NOMO-1 treated with dmso at 0.1 percent for 144 hours (cell line): ENCODE measurements at regions not wholly inside any gene's neighbourhood (a gene's known extent, or its start where the extent isn't known, plus 50 kb on each side); places are given as distances from the start of the nearest gene placed in this dataset.

ENCODE experiments used
- DNase-seq: peaks from one replicate; lab custom pipeline; 2025; ENCODE audit not compliant: unreplicated experiment; lab: John Stamatoyannopoulos, UW

DNA sequence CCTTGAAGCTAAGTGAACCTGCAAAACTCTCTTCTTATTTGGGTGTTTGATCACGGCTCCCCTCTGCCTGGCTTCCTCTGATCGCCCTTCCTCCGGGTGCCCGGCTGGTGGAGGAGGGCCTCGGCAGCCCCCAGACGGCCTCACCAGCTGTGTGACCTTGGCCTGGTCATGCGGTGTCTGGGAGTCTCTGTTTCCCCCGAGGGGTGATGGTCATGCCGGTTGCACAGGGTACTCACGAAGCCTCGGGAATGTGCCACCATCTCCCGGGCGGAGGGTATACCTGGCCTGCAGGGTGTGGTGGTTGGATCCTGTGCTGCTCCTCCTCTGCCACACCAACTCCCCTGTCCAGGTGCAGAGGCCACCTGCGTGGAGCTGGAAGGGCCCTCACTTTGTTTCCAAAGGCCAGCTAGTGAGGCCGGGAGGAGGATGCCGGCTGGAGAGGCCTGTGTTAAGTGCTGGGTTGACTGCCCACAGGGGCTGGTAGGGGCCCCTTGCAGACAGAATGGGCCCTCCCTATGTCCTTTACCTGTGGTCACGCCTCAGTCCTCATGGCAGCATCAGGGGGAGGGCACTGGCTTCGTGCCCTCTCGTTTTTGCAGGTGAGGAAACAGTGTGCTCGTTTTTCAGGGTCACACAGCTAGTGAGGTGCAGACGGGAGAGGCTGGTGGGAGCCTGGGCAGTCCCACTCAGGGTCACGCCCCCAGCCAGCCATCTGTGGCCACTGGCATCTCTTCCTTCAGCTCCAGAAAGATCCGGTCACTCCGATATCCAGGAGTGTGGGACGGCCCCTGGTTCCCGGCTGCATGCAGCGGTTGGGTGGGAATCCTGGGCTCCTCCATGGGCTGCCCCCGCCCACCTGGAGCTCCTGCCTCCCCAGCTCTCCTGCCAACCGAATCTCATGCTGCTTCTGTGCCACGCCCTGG, 148.5 kb upstream of the GSE1 start:
- DNase-seq = no peak

DNA sequence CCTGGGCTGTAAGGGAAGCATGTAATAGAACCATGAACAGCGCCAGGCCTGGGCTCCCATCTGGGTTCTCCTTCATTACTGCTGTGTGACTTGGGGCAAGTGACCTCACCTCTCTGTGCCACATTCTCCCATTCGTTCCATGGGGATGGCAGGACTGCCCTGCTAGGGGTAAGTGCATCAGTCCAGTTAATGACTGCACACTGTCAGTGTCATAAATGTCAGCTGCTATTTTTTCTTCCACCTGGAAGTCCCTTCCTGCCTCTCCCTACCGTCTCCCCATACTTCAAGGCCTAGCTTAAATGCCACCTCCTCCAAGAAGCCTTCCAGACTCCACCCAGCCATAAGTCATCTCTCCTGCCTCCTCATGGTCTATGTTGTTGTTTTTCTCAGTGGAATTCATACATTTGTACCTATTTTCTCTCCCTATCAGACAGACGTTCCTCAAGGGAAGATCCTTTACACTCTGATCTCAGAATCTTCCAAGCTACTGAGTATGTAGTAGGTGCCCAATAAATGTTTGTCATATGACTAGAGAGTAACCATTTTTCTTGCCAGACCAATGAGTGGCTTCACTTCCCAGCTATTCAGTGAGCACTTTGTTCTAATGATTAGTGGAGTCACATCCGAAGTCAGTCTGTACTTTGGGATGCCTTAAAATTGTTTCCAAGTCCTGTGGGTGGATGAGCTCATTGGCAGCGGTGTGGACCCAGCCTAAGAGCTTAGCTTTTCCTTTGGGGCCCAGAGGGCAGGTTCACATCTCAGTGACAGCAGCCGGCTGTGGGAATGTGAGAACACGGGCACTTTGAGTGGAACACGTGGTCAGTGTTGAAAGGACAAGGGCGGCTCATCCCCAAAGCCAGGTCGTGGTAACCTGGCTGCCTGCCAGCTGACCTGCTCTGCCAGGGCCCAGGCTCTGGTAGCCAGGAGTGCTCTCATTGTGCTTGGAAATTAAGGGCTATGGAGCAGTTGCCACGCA, 147.5 kb upstream of the GSE1 start:
- DNase-seq = no peak

DNA sequence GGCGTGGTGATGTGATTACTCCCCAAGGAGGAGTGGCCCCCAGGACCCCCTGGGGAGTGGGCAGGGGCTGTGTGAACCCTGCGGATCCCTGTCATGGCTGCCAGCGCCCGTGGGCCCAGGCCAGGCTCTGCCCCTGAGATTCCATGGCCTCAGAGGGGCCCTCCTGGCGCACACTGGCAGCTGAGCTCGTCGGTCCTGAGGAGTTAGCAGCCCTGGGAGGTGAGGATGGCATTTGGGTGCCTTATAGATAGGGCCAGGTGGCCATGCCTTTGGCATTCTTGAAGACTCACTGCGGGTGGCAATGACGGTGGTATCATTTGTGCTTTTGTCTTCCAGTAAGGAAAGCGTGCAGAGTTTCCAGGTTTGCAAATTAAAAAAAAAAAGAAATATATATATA, 146.8 kb upstream of the GSE1 start:
- DNase-seq = no peak

DNA sequence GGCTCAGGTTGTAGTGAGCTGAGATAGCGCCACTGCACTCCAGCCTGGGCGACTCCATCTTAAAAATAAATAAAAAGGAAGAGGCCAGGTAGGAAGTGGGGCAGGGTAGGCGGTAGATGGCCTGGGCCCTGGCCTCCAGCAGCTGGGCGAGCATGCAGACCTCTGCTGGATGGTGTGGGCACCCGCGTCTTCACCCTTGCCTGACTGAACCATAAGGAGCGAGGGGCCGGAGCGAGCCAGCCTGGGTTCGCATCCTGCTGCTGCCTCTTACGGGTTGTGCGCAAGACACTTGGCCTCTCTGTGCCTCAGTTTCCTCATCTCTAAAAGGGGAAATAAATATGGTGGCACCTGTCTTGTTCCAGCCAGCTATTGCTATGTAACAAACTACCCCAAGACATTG, 146.1 kb upstream of the GSE1 start:
- no peak for DNase-seq

DNA sequence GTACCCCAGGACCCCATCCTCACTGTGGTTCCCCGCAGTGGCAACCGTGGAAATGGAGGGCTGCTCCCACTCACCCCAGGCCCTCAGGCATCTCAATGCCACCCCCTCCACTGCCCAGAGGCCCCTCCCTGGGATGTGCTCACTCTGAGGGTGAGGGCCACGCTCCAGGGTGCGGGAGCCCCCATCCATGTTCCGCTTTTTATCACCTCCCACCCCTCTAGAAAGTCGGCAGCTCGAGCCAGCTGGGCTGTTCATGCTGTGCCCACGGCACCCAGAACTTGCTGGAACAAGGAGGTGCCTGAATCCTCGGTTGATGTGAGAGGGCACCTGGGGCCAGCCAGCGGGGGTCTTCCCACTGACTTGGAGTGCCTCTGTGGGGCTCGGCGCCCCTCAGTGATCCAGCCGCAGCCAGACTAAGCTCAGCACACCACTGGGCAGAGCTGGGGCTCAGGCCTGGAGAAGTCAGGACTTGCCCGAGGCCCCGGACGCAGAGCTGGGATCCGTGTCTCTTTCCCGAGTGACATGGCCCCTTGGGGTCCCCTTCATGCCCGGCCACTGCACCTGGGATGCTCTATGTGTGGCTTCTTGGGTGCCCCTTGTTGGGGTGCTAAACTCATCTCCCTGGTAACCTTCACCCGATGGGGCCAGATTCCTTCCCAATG, 143.1 kb upstream of the GSE1 start:
- no peak for DNase-seq

DNA sequence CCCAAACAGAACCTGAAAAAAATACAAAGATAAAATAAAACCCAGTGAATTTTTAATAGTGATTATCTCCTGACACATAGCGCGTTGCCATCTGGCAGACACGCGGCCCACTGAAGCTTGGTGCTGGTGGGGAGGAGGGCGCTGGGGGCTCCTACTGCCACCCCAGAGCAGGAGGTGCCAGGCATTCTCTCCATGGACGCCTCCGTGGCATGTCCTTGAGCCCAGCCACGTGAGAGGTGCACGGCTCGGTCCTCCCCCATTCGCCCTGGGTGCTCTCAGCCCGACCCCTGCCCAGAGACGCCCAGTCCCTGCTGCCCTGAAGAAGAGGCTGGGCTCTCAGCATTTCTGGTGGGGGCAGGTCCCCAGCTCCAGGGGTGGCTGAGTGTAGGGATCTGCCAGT, 142.2 kb upstream of the GSE1 start:
- no peak for DNase-seq

DNA sequence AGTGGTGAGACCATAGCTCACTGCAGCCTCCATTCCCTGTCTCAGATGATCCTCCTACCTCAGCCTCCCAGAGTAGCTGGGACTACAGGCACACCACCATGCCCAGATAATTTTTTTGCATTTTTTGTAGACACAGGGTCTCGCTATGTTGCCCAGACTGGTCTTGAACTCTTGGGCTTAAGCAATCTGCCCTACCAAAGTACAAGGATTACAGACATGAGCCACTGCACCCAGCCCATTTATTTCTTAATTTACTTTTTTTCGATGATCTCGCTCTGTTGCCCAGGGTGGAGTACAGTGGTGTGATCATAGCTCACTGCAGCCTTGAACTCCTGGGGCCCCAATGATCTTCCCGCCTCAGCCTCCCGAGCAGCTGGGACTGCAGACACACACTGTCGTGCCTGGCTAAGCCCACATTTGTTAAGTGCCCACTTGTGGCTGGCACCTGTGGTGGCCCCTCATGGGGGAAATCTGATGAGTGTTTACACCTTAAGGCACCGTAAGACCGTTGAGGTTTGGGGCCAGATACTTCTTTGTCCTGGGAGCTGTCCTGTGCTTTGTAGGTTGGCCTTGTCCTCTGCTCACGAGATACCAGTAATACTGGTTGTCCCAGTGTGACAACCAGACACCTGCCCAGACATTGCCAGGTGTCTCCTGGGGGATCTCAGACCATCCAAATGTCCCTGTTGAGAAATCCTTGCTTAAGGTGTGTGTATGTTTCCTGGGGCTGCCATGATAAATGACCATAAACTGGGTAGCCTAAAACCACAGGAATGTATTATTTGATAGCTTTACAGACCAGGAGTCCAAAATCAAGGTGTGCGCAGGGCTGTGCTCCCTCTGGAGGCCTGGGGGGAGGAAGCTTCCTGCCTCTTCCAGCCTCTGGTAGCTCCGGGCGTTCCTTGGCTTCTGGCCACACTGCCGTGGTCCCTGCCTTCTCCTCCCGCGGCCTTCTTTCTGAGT, 141.4 kb upstream of the GSE1 start:
- no peak for DNase-seq

DNA sequence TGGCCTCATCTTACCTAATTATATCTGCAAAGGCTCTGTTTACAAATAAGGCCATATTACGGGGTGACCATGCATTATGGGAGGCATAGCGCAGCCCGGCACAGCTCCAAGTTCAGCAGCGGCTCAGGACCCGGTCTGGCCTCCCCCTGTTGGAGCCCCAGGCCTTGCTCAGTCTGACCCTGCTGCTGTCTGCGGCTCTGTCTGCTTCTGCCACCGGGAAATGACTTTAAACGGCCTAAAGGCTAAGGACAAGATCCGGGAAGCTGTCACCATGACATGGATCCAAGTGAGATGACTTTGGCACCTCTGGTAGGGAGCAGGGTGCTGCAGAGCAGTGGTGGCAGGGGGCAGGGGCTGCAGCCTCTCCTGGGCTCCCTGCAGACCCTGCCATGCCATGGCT, 140.6 kb upstream of the GSE1 start:
- DNase-seq = no peak

DNA sequence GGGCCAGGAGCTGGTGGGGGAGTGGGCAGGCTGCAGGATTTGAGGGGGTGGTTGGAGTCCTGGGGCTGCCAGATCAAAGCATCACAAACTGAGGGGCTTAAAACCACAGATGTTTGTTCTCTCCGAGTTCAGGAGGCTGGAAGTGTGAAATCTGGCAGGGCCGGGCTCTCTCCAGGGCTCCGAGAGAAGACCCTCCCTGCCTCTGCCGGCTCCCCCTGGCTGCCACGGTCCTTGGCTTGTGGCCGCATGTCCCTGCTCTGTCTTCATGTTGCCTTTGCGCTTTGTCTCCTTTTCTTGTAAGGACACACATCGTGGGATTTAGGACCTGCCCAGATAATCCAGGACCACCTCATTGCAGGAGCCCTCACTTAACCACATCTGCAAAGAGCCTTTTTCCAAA, 139.8 kb upstream of the GSE1 start:
- DNase-seq = no peak

DNA sequence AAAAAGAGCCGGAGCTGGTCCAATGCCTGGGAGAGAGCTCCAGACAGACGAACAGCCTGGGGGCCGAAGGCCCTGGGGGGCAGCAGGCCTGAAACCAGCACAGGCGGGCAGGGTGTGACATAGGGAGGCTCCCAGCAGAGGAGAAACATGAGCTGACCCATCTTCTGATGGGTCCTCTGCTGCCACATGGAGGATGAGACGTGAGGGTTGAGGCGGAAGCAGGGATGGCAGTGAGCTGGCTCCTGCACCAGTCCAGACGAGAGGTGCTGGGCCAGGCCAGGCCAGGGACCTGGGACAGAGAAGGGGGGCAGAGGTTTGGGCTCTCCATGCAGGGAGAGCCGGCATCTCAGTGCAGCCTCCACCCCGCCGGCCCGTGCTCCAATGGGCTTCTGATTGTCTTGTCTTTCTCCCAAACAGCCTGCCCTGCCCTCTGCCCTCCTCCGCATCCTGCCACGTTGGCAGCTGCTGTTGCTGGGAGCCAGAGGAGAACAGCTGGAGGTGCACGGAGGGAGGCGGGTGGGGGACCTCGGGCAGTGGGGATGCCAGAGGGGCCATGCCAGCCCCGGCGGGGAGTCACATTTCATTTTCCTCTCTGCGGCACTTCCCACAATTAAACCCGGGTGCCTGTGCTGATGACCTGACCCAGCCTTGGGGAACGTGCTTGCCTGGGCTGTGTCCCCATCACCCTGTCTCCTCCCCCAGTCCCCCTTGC, 139.1 kb upstream of the GSE1 start:
- DNase-seq = no peak

DNA sequence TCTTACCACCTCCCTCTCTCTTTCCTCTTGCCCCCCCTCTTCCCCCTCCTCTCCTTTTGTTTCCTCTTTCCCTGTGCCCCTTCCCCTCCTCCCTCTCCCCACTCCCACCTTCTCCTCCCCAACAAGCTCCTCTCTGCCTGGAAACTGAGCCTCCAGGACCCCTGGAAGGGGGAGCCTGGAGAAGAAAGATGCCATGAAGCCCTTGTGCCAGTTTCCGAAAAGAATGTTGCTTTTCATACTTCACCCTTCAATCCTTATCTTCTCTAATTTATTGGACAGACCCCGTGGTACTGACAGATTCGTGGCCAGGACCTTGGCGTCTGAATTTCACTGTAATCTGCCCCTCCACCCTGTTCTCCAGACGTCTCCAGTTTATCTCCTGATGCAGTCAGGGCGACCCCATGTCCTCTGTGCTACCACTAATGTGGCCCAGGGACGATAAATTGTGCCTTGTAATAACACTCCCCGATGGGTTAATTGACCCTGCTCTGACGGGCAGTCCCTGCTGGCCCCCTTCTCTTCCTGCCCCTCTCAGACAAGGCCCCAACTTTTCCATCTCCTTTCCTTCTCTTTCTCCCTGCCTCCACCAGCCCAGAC, 138.4 kb upstream of the GSE1 start:
- no peak for DNase-seq

DNA sequence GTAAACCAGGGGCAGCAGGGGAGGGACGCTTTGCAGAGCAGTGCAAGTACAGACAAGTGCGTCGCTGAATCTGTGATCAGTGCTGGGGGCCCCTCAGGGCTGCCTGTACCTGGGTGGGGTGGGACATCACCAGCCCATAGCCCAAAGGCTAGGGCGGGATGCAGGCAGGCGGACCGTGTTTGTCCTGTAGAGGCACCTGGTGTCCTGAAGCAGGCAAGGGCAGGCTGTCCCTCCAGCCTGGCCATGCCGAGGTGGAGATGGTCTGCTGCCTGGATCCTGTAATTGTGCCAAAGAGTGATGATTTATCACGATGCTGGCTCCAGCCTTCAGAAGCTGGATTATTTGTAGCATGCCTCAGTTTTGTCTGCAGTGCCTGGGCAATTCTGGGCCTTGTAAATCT, 137.9 kb upstream of the GSE1 start:
- DNase-seq = no peak

DNA sequence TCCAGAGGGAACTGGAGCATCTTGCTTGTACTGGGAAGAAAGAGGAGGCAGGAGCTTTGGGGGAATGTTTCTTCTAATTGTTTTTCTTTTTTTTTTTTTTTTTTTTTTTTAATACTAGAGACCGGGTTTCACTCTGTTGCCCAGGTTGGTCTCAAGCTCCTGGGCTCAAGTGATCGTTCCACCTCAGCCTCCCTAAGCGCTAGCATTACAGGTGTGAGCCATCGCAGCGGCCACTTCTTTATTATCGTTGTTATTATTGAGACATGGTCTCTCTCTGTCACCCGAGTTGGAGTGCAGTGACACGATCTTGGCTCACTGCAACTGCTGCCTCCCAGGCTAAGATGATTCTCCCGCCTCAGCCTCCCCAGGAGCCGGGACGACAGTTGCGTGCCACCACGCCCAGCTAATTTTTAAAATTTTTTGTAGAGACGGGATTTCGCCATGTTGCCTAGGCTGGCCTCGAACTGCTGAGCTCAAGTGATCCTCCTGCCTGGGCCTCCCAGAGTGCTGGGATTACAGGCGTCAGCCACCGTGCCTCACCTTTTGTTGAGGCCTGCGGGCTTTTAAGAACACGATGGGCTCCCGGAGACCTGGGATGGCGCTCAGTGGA, 137.3 kb upstream of the GSE1 start:
- no peak for DNase-seq

DNA sequence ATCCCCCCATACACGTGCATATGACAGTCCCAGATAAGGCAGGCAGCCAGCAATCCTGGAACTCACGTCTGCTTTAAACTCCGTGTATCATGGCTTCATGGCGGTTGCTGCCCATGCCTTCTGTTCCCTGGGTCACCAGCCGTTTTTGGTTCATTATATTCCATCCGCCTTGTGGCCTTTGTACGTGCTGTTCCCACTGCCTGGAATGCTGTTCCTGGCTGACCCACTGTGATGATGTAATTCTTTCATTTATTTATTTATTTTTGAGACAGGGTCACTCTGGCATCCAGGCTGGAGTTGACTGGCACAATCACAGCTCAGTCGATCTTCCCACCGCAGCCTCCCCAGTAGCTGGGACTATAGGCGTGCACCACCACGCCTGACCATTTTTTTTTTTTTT, 136.7 kb upstream of the GSE1 start:
- no peak for DNase-seq

DNA sequence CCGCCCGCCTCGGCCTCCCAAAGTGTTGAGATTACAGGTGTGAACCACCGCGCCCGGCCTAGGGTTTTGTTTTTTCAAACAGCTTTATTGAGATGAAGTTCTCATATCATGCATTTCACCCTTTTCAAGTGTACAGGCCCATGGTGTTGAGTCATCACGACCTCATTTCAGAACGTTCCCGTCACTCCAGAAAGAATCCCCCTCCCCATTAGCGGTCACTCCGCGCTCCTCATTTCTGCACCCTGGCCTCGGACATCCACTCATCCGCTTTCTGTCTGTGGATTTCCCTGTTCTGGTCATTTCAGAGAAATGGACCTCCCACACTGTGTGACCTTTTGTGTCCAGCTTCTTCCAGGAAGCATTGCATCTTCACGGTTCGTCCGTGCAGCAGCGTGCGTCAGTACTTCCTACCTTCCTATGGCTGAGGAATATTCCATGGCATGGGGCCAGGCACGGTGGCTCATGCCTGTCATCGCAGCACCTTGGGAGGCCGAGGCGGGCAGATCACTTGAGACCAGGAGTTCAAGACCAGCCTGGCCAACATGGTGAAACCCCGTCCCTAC, 135.2 kb upstream of the GSE1 start:
- no peak for DNase-seq

DNA sequence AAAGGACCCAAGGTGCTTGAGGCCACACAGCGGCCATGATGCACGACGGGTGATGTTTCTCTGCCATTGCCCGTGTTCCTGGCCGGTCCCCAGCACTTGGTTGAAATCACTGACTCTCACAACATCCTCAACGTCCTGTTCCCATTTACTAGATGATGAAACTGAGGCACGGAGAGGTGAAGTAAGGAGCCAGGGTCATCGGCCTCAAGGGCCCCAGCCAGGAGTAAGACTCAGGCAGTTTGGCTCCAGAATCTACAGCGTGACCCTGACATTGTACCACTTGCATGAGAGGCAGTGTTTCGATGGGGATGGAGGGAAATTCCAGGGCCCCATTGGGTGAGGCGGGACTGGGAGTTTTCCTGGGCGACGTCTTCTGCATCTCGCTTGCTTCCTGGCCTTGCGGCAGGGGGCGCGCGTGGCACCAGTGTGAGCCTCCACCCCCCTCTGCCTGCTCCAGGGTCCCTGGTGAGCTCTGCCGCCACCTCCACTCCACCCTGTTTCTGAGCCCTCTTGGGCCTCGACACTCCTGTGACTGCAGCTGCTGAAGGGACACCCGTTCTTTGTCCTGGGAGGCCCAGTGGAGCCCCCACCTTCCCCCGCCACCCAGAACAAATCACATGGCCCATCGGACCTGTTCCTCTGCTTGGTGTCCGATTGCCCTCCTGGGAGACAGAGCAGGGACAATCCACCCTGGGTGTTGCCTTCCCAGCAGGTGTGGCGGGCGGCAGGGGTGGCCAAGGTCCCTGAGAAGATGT, 133.0 kb upstream of the GSE1 start:
- DNase-seq = no peak

DNA sequence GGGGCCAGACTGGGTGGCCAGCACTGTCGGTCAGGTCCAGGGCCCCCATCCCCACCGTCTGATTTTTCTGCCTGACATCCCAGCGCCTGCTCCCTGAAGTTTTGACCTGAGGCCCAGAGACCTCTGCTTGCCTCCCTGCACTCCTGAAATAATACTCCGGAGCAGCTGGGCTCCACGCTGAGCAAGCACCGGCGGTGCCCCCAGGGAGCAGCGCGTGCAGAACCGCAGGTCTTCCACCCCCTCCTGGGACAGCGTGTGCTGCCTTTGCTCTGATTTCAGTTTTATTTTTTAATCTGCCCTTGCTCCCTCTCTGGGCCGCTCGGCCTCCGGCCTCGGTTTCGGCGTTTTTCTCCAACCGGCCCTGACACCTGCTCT, 132.4 kb upstream of the GSE1 start:
- DNase-seq = no peak

DNA sequence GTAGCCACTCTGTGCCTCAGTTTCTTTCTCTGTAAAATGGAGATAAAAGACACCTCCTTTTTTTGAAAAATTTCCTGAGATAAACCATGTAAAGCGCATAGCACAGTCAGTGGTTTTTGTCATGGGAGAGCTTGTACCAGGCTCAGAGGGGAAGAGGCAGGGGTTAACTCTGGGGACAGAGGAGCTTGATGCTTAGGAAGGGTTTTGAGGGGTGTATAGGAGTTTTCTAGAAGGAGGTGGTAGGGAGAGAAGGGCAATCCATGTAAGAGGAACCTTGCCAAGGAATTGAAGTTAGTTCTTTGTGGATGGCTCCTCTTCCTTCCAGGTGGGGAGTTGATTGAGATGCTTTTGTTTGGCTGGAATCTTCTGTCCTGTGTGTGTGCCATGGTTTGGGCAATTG, 131.9 kb upstream of the GSE1 start:
- DNase-seq = no peak
